ENCODE measurements at regions not wholly inside any gene's neighbourhood (a gene's known extent, or its start where the extent isn't known, plus 50 kb on each side); places are given as distances from the start of the nearest gene placed in this dataset.
"Not testable (repeated sequence)": the region's sequence is repeated elsewhere in the genome, so short reads cannot be mapped to it uniquely, and the experiment has no call there.

DNA sequence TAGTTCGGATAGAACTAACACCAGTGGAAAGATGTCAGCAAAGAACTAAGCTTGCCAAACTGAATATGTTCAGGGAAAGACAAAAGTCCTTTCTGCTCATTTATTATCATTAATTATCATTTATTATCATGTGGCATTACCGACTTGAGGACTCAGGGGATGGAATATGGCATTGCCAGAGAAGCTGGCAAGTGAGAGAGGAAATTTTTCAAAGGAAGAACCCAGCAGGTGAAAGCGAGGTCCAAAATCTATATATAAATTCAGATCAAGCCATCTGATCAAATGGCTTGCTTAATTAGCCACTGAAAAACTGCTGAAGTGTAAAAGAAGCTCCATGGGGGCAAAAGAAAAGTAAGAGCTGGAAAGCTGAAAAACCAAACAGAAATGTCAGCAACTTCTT lies 1049.6 kb upstream of the SEMA6A start:
- in situ Hi-C loops (cut with HindIII; ENCODE audit: low pct_ligation_motif_present, low pct_unique_long_range_greater_than_20kb, low sequenced_read_pairs), result no loop called here

DNA sequence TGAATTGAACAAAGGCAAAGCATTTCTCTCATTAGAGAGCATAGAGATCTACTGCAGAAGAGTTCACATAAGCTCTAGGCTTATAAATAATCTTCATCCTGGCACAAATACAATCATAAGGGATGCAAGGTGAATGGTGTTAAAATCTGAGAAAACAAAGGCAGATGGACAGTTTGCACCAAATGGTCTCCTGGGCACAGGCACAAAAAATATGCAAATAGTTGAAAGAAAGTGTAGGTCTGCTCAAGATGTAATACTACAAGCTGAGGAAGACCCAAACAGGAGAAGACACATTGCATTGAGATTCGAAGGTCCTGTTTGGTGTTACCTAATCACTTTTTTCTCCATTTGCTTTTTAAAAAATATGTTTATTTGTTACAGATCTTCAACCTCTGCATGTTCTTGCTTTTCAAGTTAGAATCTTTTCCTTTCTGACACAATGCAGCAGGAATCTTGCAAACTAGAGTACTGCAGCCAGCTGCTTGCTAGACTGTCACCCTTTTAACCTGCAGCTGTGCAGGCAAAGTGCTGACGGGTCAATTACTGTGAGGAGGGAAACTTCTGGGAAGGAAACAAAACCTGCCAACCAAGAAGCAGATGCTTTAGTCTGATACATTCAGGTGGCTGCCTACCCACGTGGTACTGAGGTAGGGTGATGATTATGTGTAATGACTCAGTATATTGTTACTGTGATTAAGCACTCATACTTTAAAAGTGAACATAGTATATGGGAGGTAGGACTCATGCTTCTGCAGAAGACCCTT lies 1048.6 kb upstream of the SEMA6A start:
- in situ Hi-C loops (cut with HindIII; ENCODE audit: low pct_ligation_motif_present, low pct_unique_long_range_greater_than_20kb, low sequenced_read_pairs), result no loop called here
- no peak for DNase-seq

More for the DNA sequence above, 1049.6 kb upstream of the SEMA6A start:
- no peak for DNase-seq

DNA sequence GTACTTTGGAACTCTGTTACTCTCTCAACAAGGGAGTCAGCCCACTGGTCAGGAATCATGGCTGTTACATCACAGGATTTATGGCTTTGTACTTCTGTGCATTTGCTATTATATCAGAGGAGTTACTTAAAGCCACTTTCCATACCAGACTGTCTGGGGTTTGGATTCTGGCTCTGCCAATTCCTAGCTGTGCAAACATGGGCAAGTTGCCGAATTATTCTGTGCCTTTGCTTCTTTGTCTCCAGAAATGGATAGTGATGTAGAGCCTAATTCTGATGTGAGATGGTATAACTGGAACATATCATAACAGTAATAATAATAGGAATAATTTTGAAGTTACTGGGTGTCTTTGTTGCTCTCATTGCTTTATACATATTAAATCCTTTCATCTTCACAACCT lies 1047.3 kb upstream of the SEMA6A start:
- no peak for DNase-seq
- in situ Hi-C loops (cut with HindIII; ENCODE audit: low pct_ligation_motif_present, low pct_unique_long_range_greater_than_20kb, low sequenced_read_pairs), result no loop called here

DNA sequence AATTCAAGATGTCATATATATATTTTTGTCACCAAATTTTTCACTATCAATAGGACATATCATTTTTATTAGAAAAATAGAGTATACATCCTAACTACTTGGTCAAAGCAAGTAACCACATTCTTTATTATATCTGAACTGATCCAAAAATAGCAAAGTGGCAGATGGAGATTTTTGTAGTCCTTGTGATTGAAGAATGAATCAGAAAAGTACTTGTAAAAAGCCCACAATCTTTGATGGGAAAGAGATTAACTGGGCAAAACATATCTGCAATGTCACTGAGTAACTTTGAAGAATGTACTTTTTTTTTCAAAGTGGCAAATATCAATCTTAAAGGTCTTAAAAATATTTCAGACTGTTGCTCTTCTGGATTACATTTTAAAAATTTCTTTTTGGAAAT lies 1040.6 kb upstream of the SEMA6A start:
- in situ Hi-C loops (cut with HindIII; ENCODE audit: low pct_ligation_motif_present, low pct_unique_long_range_greater_than_20kb, low sequenced_read_pairs), result no loop called here
- DNase-seq, result no peak

DNA sequence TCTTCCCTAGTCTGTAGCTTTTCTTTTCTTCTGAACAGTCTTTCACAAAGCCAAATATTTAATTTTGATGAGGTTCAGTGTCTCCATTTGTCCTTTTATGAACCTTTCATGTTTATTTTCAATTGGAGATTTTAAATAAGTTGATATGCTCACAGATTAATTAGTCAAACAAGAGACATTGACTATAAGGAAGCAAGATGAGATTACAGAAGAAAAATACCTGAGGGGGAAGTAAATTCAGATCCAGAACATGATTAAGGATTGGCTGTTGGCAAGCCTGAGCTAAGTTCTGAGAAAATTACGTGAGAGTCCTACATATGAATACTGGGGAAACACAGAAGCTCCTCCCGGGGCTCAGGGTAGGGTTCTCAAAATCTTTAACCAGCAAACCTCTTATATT lies 1039.8 kb upstream of the SEMA6A start:
- in situ Hi-C loops (cut with HindIII; ENCODE audit: low pct_ligation_motif_present, low pct_unique_long_range_greater_than_20kb, low sequenced_read_pairs), result no loop called here
- no peak for DNase-seq

DNA sequence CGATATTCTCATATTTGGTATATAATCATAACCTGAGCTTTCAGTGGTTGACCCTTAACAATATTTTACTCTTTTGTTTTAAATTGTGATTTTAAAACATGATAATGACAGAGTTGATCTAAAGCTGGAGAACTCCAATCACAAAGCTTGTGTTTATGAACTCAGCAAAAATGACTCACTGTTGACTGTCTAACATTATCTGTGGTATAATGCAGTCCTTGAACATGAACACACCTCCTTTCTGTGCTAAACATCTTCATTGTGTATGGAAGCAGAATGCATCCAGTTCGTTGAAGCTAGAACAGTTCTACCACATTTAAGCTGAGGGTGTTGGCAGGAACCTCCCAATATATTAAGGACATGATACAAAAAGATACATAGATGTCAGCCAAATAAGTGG lies 1030.2 kb upstream of the SEMA6A start:
- DNase-seq, result no peak

DNA sequence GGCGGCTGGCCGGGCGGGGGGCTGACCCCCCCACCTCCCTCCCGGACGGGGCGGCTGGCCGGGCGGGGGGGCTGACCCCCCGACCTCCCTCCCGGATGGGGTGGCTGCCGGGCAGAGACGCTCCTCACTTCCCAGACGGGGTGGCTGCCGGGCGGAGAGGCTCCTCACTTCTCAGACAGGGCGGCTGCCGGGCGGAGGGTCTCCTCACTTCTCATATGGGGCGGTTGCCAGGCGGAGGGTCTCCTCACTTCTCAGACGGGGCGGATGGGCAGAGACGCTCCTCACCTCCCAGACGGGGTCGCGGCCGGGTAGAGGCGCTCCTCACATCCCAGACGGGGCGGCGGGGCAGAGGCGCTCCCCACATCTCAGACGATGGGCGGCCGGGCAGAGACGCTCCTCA lies 1025.2 kb upstream of the SEMA6A start:
- in situ Hi-C loops (cut with HindIII; ENCODE audit: low pct_ligation_motif_present, low pct_unique_long_range_greater_than_20kb, low sequenced_read_pairs); DNase-seq: not testable (repeated sequence)

More for the DNA sequence above, 1030.2 kb upstream of the SEMA6A start:
- in situ Hi-C loops (cut with HindIII; ENCODE audit: low pct_ligation_motif_present, low pct_unique_long_range_greater_than_20kb, low sequenced_read_pairs), result no loop called here

DNA sequence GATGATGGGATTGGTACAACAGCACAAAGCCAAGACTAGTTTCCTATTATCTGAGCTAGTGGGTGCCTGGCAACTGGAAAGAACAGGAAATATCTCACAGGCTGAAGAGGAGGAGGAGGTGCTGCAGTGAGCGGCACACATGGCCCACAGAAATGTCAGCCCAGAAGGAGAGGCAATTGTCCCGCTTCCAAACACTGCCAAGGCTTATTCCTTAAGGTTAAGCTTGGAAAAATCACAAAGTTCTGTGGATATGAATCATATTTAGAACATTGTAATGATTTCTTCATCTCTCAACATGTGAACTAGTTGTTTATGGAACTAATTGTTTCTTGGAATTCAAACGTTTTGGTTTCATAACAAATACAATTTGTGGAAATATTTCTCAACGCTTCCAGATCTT lies 1019.5 kb upstream of the SEMA6A start:
- no peak for DNase-seq
- in situ Hi-C loops (cut with HindIII; ENCODE audit: low pct_ligation_motif_present, low pct_unique_long_range_greater_than_20kb, low sequenced_read_pairs), result no loop called here

DNA sequence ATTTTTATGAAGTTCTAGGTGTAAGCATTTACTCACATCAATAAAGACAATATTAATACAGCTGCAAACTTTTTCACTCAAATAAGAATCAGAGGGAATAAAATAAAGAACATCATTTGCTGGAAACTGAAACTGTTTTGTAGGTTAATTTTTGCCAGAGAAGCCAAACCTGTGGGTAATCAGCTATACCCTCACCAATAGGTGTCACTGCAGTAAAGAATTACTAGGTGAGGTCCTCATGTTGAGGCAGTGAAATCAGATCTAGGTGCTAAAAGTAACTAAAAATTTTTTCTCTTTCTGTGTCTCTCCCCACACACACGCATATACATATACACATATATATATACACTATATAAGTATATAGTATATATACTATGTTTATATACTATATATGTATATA lies 1016.3 kb upstream of the SEMA6A start:
- DNase-seq, result peak; percentile 19
- in situ Hi-C loops (cut with HindIII; ENCODE audit: low pct_ligation_motif_present, low pct_unique_long_range_greater_than_20kb, low sequenced_read_pairs), result no loop called here

DNA sequence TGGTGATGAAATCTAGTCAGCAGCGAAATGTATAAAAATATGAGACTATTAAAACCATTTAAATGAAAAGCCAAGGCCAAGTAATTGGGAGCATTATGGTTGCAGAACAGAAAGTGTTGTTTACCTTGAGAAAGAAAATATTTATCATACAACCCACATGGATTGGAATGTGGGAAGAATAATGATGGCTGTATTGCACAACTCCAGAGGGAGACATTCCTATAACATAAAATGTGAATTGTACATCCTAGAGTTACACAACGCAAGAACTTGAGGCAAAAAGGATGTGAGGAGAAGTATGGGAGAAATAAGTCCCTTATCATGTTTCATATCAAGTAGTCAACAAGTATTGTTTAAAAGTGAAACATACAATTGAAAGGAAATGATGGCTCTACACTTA lies 1014.0 kb upstream of the SEMA6A start:
- in situ Hi-C loops (cut with HindIII; ENCODE audit: low pct_ligation_motif_present, low pct_unique_long_range_greater_than_20kb, low sequenced_read_pairs), result no loop called here
- no peak for DNase-seq

DNA sequence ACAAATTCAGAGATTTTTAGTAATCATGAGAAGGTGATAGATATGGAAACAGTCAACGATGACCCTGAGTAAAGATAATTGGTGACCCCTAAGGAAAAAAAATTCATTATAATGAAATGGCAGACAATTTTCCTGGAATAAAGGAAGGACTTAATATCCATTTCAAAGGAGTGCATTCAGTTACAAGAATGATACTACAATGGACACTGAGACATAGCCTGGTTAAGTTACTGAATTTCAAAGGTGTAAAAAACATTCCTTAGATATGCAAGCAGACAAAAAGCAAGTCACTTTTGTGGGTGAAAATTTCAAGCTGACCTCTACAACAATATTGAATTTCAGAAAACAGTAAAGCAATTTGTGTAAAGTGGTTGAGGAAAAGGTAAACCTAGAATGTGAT lies 1012.5 kb upstream of the SEMA6A start:
- DNase-seq, result no peak
- in situ Hi-C loops (cut with HindIII; ENCODE audit: low pct_ligation_motif_present, low pct_unique_long_range_greater_than_20kb, low sequenced_read_pairs), result no loop called here

DNA sequence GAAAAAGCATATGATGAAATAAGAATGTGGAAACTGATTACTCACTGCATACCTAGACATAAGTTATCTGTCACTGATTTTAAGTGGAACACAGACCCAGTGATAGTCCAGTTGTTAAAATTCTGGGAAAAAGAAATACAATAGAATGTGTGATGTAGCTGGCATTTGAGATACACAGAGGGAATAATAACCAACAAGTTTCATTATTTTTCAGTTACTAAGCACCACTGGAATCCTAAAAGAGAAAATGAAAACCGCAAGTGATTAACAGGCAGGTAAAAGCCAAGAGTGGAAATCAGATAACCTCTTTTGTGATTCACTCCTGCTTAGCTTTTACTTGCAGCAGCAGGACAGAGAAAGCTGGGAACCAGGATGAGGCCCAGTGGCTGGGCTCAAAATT lies 994.0 kb upstream of the SEMA6A start:
- no peak for DNase-seq
- in situ Hi-C loops (cut with HindIII; ENCODE audit: low pct_ligation_motif_present, low pct_unique_long_range_greater_than_20kb, low sequenced_read_pairs), result no loop called here

DNA sequence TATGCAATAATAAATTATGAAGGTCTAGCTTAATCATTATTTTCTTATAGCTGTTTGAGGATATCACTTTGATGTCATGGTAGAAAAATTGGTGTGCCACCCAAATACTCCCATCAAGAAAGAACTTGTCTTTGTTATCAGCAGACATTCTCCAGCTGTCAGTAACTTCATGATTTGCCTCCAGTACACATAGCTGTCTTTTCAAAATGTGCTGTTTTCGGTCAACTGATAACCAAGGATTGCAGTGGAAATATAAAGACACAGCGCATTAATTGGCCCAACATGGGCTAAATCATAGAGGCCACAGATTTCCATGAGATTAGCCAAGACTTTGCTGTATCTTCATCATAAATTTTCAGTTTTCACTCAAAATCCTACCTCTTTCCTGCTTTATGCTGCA lies 993.5 kb upstream of the SEMA6A start:
- DNase-seq, result no peak
- in situ Hi-C loops (cut with HindIII; ENCODE audit: low pct_ligation_motif_present, low pct_unique_long_range_greater_than_20kb, low sequenced_read_pairs), result no loop called here

DNA sequence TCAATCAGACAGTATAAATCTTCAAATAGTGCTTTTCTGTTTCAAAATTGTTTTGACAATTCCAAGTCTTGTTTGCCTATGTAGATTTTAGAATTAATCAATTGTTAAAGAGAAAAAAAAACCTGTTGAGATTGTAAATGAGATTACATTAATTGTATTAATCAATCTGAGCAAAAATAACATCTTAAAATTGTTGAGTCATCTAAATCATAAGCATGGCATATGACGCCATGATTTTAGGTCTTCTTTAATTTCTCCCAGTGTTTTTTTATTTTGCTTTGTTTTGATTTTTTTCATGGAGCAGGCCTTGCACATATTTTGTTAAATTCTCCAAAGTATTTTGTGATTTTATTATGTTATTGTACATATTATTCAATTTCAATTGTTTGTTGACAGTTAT lies 988.0 kb upstream of the SEMA6A start:
- DNase-seq, result no peak
- in situ Hi-C loops (cut with HindIII; ENCODE audit: low pct_ligation_motif_present, low pct_unique_long_range_greater_than_20kb, low sequenced_read_pairs), result no loop called here

DNA sequence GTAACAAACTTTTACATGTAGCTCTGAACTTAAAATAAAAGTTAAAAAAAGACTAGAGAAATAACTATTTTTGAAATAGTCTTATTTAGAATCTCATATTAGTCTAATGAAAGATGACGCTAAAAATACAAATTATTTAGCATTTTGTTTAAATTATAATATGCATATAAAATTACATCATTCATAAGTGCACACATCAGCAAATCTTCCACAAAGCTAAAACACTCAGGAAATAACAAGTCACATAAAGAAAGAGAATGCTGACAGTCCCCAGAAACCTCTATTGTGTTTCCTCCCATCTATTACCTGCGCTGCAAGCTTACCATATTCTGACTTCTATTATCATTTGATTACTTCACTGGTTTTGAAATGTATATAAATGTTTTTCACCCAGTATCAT lies 986.9 kb upstream of the SEMA6A start:
- DNase-seq, result no peak
- in situ Hi-C loops (cut with HindIII; ENCODE audit: low pct_ligation_motif_present, low pct_unique_long_range_greater_than_20kb, low sequenced_read_pairs), result no loop called here

DNA sequence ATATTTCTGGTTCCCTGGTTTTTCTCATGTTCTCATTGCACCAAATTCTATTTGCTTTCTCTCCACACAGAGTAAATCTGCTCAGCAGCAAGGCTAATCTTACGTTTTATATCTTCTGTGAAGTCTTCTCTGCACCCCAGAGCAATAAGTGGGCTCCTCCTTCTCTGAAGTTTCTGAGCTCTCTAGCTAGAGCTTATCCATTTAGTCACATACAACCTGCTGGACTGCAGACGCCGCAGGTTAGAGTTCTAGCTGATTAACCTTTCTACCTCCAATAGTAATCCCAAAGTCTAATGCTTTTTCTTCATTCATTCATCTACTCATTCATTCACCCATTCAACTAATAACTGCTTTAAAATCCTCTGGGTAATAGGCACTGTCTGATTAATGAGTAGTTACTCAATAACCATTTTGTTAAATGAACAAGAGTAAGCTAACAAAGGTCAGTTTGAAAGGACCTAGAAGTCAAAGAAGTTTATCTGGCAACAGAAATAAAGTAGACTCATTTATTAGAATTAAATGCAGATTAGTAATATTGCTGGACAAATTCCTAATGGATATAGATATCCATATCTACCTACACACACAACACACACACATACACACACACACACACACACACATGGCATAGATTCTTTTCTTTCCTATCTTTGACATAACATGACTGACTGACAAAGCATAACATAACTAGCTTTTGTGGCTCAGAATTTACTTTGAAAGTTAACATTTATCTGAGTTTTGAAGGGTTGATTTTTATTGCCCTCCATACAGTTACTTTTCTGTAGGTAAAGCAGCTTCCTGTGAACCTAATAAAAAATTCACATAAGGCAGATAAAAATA lies 984.6 kb upstream of the SEMA6A start:
- no peak for DNase-seq
- in situ Hi-C loops (cut with HindIII; ENCODE audit: low pct_ligation_motif_present, low pct_unique_long_range_greater_than_20kb, low sequenced_read_pairs), result no loop called here

DNA sequence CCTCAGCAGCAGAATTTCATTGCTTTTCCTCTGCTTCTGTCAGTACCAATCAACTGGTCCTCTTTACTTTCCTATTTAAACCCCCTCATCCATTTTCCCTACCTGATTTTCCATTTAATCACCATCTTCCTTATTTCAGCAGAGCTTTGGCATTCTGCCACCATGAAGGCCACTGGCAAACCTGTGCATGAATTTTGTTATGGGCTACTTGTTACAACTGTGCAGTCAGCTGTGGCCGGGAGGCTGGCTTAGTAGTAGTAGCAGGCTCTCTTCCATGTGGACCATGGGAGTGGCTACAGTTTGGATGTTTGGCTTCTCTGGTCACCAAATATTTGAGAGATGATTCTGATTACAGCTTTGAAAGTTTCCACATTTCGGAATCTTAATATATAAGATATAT lies 976.6 kb upstream of the SEMA6A start:
- no peak for DNase-seq
- in situ Hi-C loops (cut with HindIII; ENCODE audit: low pct_ligation_motif_present, low pct_unique_long_range_greater_than_20kb, low sequenced_read_pairs), result no loop called here

DNA sequence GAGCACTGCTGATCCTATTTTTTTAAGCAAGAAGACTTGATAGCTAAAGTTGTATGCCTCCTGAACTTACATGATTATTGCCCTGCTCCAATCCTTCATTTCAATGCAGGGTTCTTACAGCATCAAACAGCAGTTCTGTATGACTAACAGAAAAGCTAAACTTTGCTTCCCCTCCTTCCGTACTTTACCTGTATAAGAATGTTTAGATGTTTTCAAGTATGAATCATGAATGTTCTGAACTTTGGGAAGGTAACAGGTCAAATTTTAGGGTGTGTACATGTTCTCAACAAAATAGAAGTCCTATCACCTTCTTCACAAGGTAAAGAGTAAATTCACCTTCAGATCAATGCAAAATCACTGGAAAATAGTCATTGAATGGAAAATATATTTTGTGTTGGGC lies 972.6 kb upstream of the SEMA6A start:
- no peak for DNase-seq
- in situ Hi-C loops (cut with HindIII; ENCODE audit: low pct_ligation_motif_present, low pct_unique_long_range_greater_than_20kb, low sequenced_read_pairs), result no loop called here

DNA sequence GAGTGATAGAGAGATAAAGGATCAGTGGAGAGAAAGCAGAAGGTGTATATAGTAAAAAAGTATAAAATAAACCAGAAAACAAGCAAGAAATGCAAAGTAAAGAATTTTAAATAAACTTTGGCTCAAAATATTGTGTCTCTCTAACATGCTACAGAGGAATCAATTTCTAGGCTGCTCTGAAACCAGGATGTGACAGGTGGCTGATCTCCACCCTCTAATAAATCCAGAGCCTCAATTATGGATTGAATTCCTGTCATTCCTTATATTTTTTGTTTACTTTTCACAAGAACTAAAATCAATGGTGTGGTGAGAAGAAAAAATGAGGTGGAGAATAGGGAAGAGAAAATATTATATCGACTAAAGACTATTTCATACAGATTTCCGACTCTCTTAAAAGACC lies 965.1 kb upstream of the SEMA6A start:
- DNase-seq, result no peak
- in situ Hi-C loops (cut with HindIII; ENCODE audit: low pct_ligation_motif_present, low pct_unique_long_range_greater_than_20kb, low sequenced_read_pairs), result no loop called here

DNA sequence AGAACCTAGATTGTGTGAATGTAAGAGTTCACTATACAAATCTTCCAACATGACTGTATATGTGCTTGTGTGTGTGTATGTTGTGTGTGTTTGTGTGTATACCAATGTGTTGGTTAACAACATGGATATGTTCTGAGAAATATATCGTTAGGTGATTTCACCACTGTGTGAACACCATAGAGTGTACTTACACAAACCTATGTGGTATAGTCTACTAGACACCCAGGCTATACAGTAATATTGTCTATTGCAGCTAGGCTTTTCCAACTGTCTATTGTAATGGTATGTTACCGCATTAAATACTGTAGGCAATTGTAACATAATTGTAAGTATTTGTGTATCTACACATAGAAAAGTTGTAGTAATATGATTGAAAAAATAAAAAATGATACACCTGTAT lies 959.2 kb upstream of the SEMA6A start:
- DNase-seq, result no peak
- in situ Hi-C loops (cut with HindIII; ENCODE audit: low pct_ligation_motif_present, low pct_unique_long_range_greater_than_20kb, low sequenced_read_pairs), result no loop called here
